Endothelial cell of umbilical vein (primary cell): ENCODE measurements at regions not wholly inside any gene's neighbourhood (a gene's known extent, or its start where the extent isn't known, plus 50 kb on each side); places are given as distances from the start of the nearest gene placed in this dataset.

ENCODE experiments used
- BruUV-seq: library from RNA; stranded (reverse); fragments of 400-500 nt; replicated peaks from 2 replicates; lab custom pipeline; 2021; lab: Mats Ljungman, UMichigan
- CTCF ChIA-PET: fragments of 300-600, 350-600 bp; sonication (Branson Sonifier 250); formaldehyde crosslinking; loops from one replicate; lab custom pipeline; 2021; ENCODE audit warnings: antibody characterized with exemption, inconsistent platforms; lab: Charles Lee
- POLR2A ChIA-PET: fragments of 300-600, 350-600 bp; sonication (Branson Sonifier 250); formaldehyde crosslinking; loops from one replicate; lab custom pipeline; 2021; ENCODE audit warnings: antibody characterized with exemption, inconsistent platforms; lab: Charles Lee
- DNase-seq: peaks from one replicate; pipeline ENCODE4 v3.0.0-alpha.2; 2011; ENCODE audit warnings: low read depth, low spot score
- FAIRE-seq: peaks from 2 replicates; lab custom pipeline; 2011; peaks lifted over from hg19 to GRCh38; lab: Jason Lieb, UNC
- H2AFZ ChIP-seq: 2 replicates; pipeline ENCODE4 v1.6.0; 2012; ENCODE audit warnings: low read depth, low read length, control low read depth, inconsistent platforms
- H3K27ac ChIP-seq: 2 replicates; pipeline ENCODE4 v1.5.1; 2011; ENCODE audit warnings: low read depth, mild to moderate bottlenecking, control low read depth, low read length, moderate library complexity; ENCODE audit not compliant: insufficient read depth
- H3K27me3 ChIP-seq, 2 experiments: 2 replicates each; pipeline versions ENCODE4 v1.6.0 to v1.6.1; 2011; ENCODE audit warnings: low read length in 2 of 2, mixed read lengths in 1 of 2; ENCODE audit not compliant: control insufficient read depth in 2 of 2, insufficient read depth in 2 of 2
- H3K36me3 ChIP-seq, 2 experiments: 2 replicates in 1 of 2; 3 replicates in 1 of 2; pipeline ENCODE4 v1.5.1; 2011; ENCODE audit warnings: low read length in 2 of 2, mild to moderate bottlenecking in 1 of 2, moderate library complexity in 1 of 2; ENCODE audit not compliant: control insufficient read depth in 2 of 2, insufficient read depth in 2 of 2; ENCODE audit errors: extremely low read depth in 1 of 2
- H3K4me1 ChIP-seq: 3 replicates; pipeline ENCODE4 v1.5.1; 2011; ENCODE audit warnings: mild to moderate bottlenecking, low read length; ENCODE audit not compliant: control insufficient read depth, insufficient read depth; ENCODE audit errors: extremely low read depth
- H3K4me2 ChIP-seq: 2 replicates; pipeline ENCODE4 v1.6.1; 2011; ENCODE audit warnings: low read length, control low read depth, mixed read lengths; ENCODE audit not compliant: insufficient read depth
- H3K4me3 ChIP-seq, 3 experiments: fragments of 200-600 bp in 1 of 3; sonication (generic), shearing (Covaris generic) in 1 of 3; replicated peaks in 1 of 3; 2 replicates each; pipeline ENCODE4 v1.5.1; 2011 to 2016; ENCODE audit warnings: control low read depth in 3 of 3, low read length in 3 of 3, mild to moderate bottlenecking in 2 of 3, inconsistent platforms in 1 of 3, low read depth in 1 of 3, moderate library complexity in 1 of 3; ENCODE audit not compliant: insufficient read depth in 1 of 3
- H3K79me2 ChIP-seq: 2 replicates; pipeline ENCODE4 v1.6.0; 2012; ENCODE audit warnings: low read length, inconsistent platforms; ENCODE audit not compliant: control insufficient read depth, insufficient read depth
- H3K9ac ChIP-seq: replicated peaks from 2 replicates; pipeline ENCODE3; 2011; ENCODE audit warnings: low read length, control low read depth; ENCODE audit not compliant: insufficient read depth; ENCODE audit errors: extremely low read depth
- H3K9me1 ChIP-seq: replicated peaks from 3 replicates; pipeline ENCODE4 v1.6.0; 2011; ENCODE audit warnings: mild to moderate bottlenecking, low read length; ENCODE audit not compliant: control insufficient read depth, insufficient read depth; ENCODE audit errors: extremely low read depth
- H3K9me3 ChIP-seq: replicated peaks from 2 replicates; pipeline ENCODE4 v1.5.1; 2012; ENCODE audit warnings: low read length, inconsistent platforms; ENCODE audit not compliant: control insufficient read depth, insufficient read depth
- H4K20me1 ChIP-seq: replicated peaks from 2 replicates; pipeline ENCODE3; 2011; ENCODE audit warnings: mild to moderate bottlenecking, low read length; ENCODE audit not compliant: control insufficient read depth, insufficient read depth; ENCODE audit errors: extremely low read depth
- CTCF ChIP-seq, 2 donors: IDR thresholded peaks; 1 replicate in 1 of 2; 2 replicates in 1 of 2; pipeline ENCODE4 v1.5.1; 2011; ENCODE audit warnings: low read length in 2 of 2, mild to moderate bottlenecking in 2 of 2, moderate library complexity in 2 of 2, control low read depth in 1 of 2, inconsistent platforms in 1 of 2, low read depth in 1 of 2; ENCODE audit not compliant: insufficient read depth in 1 of 2; ENCODE audit errors: extremely low read depth in 1 of 2
- EZH2 ChIP-seq: IDR thresholded peaks from 2 replicates; pipeline ENCODE4 v1.6.1; 2012; ENCODE audit warnings: borderline replicate concordance, low read depth, mild to moderate bottlenecking, moderate library complexity, low read length, inconsistent platforms; ENCODE audit not compliant: severe bottlenecking
- FOS ChIP-seq: IDR thresholded peaks from 2 replicates; pipeline ENCODE4 v1.6.1; 2011; ENCODE audit warnings: mild to moderate bottlenecking, low read length, moderate library complexity, borderline replicate concordance; ENCODE audit not compliant: insufficient read depth
- GATA2 ChIP-seq: IDR thresholded peaks from 2 replicates; pipeline ENCODE4 v1.7.0; 2011; ENCODE audit warnings: low read depth, mild to moderate bottlenecking, moderate library complexity, mixed read lengths, low read length; ENCODE audit not compliant: insufficient read length, insufficient read depth
- JUN ChIP-seq: IDR thresholded peaks from 2 replicates; pipeline ENCODE4 v1.6.1; 2011; ENCODE audit warnings: borderline replicate concordance, low read depth; ENCODE audit not compliant: insufficient read length, insufficient read depth
- MYC ChIP-seq: IDR thresholded peaks from one replicate; pipeline ENCODE4 v1.6.1; 2011; ENCODE audit warnings: mild to moderate bottlenecking, low read depth, low read length
- POLR2A ChIP-seq: IDR thresholded peaks from 2 replicates; pipeline ENCODE4 v1.6.1; 2012; ENCODE audit warnings: low read depth, mild to moderate bottlenecking, control low read depth, low read length
- POLR2AphosphoS5 ChIP-seq: IDR thresholded peaks from 2 replicates; pipeline ENCODE4 v1.6.1; 2012; ENCODE audit warnings: low read depth, mild to moderate bottlenecking, control low read depth, low read length, moderate library complexity; ENCODE audit not compliant: insufficient read depth
- dilution Hi-C: fragments of 300-500 bp; cut with MboI; formaldehyde crosslinking; loops from one replicate; pipeline ENCODE4 v1.15.0; 2019; ENCODE audit warnings: low sequenced_read_pairs; ENCODE audit not compliant: extremely low pct_ligation_motif_present
- intact Hi-C: fragments of 100-400 bp; cut with micrococcal nuclease; formaldehyde crosslinking; loops from one replicate; pipeline ENCODE4 v1.10.0; 2022
- TF ChIP-seq, protein P1 (sequence below): IDR thresholded peaks from 2 replicates; pipeline ENCODE4 v1.6.1; 2011; ENCODE audit not compliant: insufficient read depth, insufficient read length

- Histone ChIP-seq H3K36me3 (no peaks in the 10 kb centered on the region), H4K20me1 (no peaks in the 10 kb centered on the region), H3K4me3 (no peak overlapping the region), H2AFZ (no peak overlapping the region), H3K79me2 (no peaks in the 10 kb centered on the region), H3K9me3 (no peaks in the 10 kb centered on the region), H3K9me1 (no peaks in the 10 kb centered on the region), H3K27ac (no peak overlapping the region), H3K4me2 (no peak overlapping the region), H3K4me1 (no peaks in the 10 kb centered on the region), H3K9ac (no peak overlapping the region), H3K27me3 (no peaks in the 10 kb centered on the region)
- ChIA-PET CTCF (interaction anchor here (1.2 kb wide), 1 partner anchor 10 kb away, joined by 4 read pairs; no protein-coding TSS in a partner anchor), POLR2A (no interaction called here)
- intact Hi-C loops, result loop anchor here (10.0 kb wide), 1 partner anchor 378 kb away; no protein-coding TSS in a partner anchor
- dilution Hi-C loops, result no loop called here
- TF ChIP-seq MYC (no peak), CTCF (IDR thresholded peaks at IDR 0.05; ENCODE audit: extremely low read depth in 1 of 2, insufficient read depth in 1 of 2, low read depth in 1 of 2, low read length in 2 of 2) (no peak), FOS (no peak), JUN (no peak), GATA2 (no peak), POLR2AphosphoS5 (no peak), EZH2 (no peak), POLR2A (no peak)
- TF ChIP-seq, protein P1, sequence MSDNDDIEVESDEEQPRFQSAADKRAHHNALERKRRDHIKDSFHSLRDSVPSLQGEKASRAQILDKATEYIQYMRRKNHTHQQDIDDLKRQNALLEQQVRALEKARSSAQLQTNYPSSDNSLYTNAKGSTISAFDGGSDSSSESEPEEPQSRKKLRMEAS, result no peak
- BruUV-seq, result no TSS peak
- no peak for DNase-seq
- no peak for FAIRE-seq
These were observed 1366.3 kb downstream of the STIM2 start for GRCh38 chr4:28226962-28227361.
